Neural progenitor cell (in vitro differentiated cells): ENCODE measurements at regions not wholly inside any gene's neighbourhood (a gene's known extent, or its start where the extent isn't known, plus 50 kb on each side); places are given as distances from the start of the nearest gene placed in this dataset.

Experiments
- DNase-seq: peaks from one replicate; pipeline ENCODE4 v3.0.0-alpha.2; 2016; ENCODE audit warnings: low spot score
- H2AFZ ChIP-seq: fragments of 200-600 bp; sonication (generic); replicated peaks from 2 replicates; pipeline ENCODE4 v1.6.1; 2016; ENCODE audit warnings: antibody characterized with exemption
- H3F3A ChIP-seq: fragments of 200-600 bp; sonication (generic); 2 replicates; pipeline ENCODE4 v1.6.1; 2016; ENCODE audit warnings: antibody characterized with exemption, low read depth
- H3K27ac ChIP-seq: fragments of 200-600 bp; sonication (generic); 2 replicates; pipeline ENCODE4 v1.5.1; 2016; ENCODE audit warnings: mild to moderate bottlenecking
- H3K27me3 ChIP-seq: fragments of 200-600 bp; sonication (generic); 2 replicates; pipeline ENCODE4 v1.6.1; 2016; ENCODE audit warnings: mild to moderate bottlenecking, moderate library complexity
- H3K36me3 ChIP-seq: fragments of 200-600 bp; sonication (generic); 2 replicates; pipeline ENCODE4 v1.5.1; 2016
- H3K4me1 ChIP-seq: fragments of 200-600 bp; sonication (generic); 2 replicates; pipeline ENCODE4 v1.6.1; 2016; ENCODE audit warnings: mixed run types
- H3K4me2 ChIP-seq: fragments of 200-600 bp; sonication (generic); 2 replicates; pipeline ENCODE4 v1.6.1; 2016
- H3K4me3 ChIP-seq: fragments of 200-600 bp; sonication (generic); 2 replicates; pipeline ENCODE4 v1.5.1; 2016
- H3K79me2 ChIP-seq: fragments of 200-600 bp; sonication (generic); 2 replicates; pipeline ENCODE4 v1.6.1; 2016; ENCODE audit warnings: low read depth
- H3K9ac ChIP-seq: fragments of 200-600 bp; sonication (generic); 2 replicates; pipeline ENCODE4 v1.6.1; 2016
- H3K9me3 ChIP-seq: fragments of 200-600 bp; sonication (generic); 2 replicates; pipeline ENCODE4 v1.5.1; 2016; ENCODE audit warnings: low read depth
- H4K20me1 ChIP-seq: fragments of 200-600 bp; sonication (generic); 2 replicates; pipeline ENCODE4 v1.6.1; 2016; ENCODE audit warnings: low read depth
- H3K27ac Mint-ChIP-seq: 3 replicates; pipeline ENCODE4 v1.8.0; 2021; ENCODE audit warnings: mixed read lengths
- H3K27me3 Mint-ChIP-seq: 2 replicates; pipeline ENCODE4 v1.8.0; 2022; ENCODE audit warnings: low read depth, mild to moderate bottlenecking, inconsistent platforms, moderate library complexity, mixed read lengths; ENCODE audit not compliant: insufficient read depth
- H3K36me3 Mint-ChIP-seq: 3 replicates; pipeline ENCODE4 v1.8.0; 2021; ENCODE audit warnings: mixed read lengths
- H3K4me1 Mint-ChIP-seq: 3 replicates; pipeline ENCODE4 v1.8.0; 2021; ENCODE audit warnings: mixed read lengths
- H3K4me3 Mint-ChIP-seq: 3 replicates; pipeline ENCODE4 v1.8.0; 2021; ENCODE audit warnings: mild to moderate bottlenecking, moderate library complexity, mixed read lengths
- H3K9me3 Mint-ChIP-seq: 3 replicates; pipeline ENCODE4 v1.8.0; 2020; ENCODE audit warnings: mixed read lengths
- CTCF ChIP-seq: fragments of 200-600 bp; sonication (generic); IDR thresholded peaks from 2 replicates; pipeline ENCODE4 v1.5.1; 2017; ENCODE audit warnings: antibody characterized with exemption, mild to moderate bottlenecking
- EZH2 ChIP-seq: fragments of 200-600 bp; sonication (generic); IDR thresholded peaks from 2 replicates; pipeline ENCODE4 v1.6.1; 2017; ENCODE audit warnings: antibody characterized with exemption, mild to moderate bottlenecking, moderate library complexity
- EZH2phosphoT487 ChIP-seq: fragments of 200-600 bp; sonication (generic); IDR thresholded peaks from 2 replicates; pipeline ENCODE4 v1.6.1; 2017; ENCODE audit warnings: antibody characterized with exemption

GRCh38 chr22:48708558-48709245, 1119.0 kb downstream of the BRD1 start:
- Histone ChIP-seq H3K79me2 (no peaks in the 10 kb centered on the region), H3K27me3 (no peaks in the 10 kb centered on the region), H3K4me1 (peaks cover 17% of the 10 kb centered on the region), H4K20me1 (peaks cover 7% of the 10 kb centered on the region), H3K27ac (no peak overlapping the region), H3K36me3 (no peaks in the 10 kb centered on the region), H3K9ac (no peak overlapping the region), H3K4me2 (no peak overlapping the region), H3K4me3 (no peak overlapping the region), H3F3A (no peaks in the 10 kb centered on the region), H2AFZ (no peak overlapping the region), H3K9me3 (no peaks in the 10 kb centered on the region)
- peaks cover 3% of the 10 kb centered on the region for H3K36me3 Mint-ChIP-seq
- TF ChIP-seq EZH2 (no peak), CTCF (no peak), EZH2phosphoT487 (no peak)
- no peak for DNase-seq
- no peak overlapping the region for H3K4me3 Mint-ChIP-seq
- peaks cover 29% of the 10 kb centered on the region for H3K4me1 Mint-ChIP-seq
- no peaks in the 10 kb centered on the region for H3K9me3 Mint-ChIP-seq
- no peaks in the 10 kb centered on the region for H3K27me3 Mint-ChIP-seq
- H3K27ac Mint-ChIP-seq: no peak overlapping the region

DNA sequence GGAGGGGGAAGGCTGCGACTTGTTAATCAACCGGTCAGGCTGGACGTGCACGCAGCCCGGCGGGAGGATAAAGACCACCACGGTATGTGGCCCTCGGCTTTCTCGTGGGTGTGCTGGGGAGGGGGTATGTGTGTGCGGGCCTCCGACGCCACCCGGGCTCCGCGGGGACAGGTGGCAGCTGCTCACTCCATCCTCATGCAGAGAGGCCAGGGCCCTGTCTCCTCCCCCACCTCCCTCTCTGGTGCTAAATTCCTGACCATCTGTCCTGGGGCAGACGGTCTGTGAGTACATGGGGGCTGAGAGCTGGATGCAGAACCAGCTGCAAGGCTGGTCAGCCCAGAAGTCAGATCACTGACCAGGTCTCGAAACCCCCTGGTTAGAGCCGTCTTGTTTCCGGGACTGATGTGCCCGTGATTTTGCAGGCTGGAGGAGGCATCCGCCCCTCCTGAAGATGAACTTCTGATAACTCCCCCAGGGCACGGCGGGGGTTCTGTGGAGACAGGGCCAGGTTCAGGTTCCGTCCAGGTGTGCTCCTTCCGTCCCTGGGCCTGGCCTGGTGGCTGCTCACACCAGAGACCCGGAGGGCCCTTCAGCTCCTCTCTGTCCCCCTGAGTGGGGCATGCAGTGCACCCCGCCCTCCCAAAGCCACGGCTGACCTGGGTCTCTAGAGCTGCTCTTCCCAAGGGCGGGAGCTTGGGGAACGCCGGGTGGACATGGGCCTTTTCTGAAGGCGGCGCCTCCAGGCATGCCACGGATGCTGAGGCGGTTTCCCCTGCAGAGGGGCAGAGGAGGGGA, 1119.7 kb downstream of the BRD1 start:
- Histone ChIP-seq H3K4me1 (peaks cover 17% of the 10 kb centered on the region), H3K9me3 (no peaks in the 10 kb centered on the region)
- no peak for TF ChIP-seq EZH2
- TF ChIP-seq CTCF: no peak
- no peak for TF ChIP-seq EZH2phosphoT487

DNA sequence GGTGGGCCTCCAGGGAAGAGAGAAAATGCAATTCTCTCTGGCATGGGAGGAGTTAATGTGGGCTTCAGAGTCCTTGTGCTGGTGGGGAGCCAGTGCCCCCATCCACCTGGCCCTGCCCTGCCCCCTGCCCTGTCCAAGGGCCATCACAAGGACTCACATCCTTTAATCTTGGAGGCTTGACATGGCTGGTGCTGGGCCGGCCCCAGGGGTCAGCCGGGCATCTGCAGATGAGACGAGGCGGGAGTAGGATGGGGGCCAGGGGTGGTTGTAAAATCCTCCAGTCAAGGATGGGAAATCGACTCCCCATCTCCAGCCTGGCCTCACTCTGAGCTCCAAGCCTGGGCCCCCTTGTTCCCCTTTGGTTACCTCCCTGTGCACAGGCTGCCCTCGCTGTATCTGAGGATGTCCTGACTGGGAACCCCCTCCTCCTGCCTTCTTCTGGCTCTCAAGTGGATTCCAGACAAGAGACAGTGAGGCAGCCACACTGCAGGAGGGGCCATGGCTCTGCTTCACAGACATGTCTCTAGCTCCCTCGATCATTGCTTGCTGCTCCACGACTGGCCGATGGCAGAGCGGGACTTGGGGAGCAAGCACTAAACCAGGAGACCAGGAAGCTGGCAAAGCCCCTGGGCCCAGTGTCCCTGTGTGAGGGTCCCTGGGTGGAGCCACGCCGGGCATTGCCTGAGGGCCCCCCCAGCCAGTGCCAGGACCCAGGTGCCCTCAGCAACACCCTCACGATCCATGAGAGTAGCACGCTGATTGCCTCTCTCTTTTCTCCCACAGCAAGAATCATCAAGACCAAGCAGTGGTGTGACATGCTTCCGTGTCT, 1120.5 kb downstream of the BRD1 start:
- no peak overlapping the region for H3K9ac ChIP-seq
- Mint-ChIP-seq H3K9me3 (no peaks in the 10 kb centered on the region), H3K4me1 (peaks cover 39% of the 10 kb centered on the region), H3K4me3 (no peak overlapping the region), H3K36me3 (peaks cover 3% of the 10 kb centered on the region), H3K27ac (no peak overlapping the region), H3K27me3 (no peaks in the 10 kb centered on the region)
- H4K20me1 ChIP-seq: peaks cover 7% of the 10 kb centered on the region
- H3K27ac ChIP-seq: no peak overlapping the region
- H3K4me3 ChIP-seq: no peak overlapping the region
- H3K4me2 ChIP-seq: no peak overlapping the region
- no peaks in the 10 kb centered on the region for H3K27me3 ChIP-seq
- peaks cover 23% of the 10 kb centered on the region for H3K4me1 ChIP-seq
- H3F3A ChIP-seq: no peaks in the 10 kb centered on the region
- DNase-seq: no peak
- no peaks in the 10 kb centered on the region for H3K79me2 ChIP-seq
- no peak overlapping the region for H2AFZ ChIP-seq
- no peaks in the 10 kb centered on the region for H3K9me3 ChIP-seq
- TF ChIP-seq CTCF (no peak), EZH2phosphoT487 (no peak), EZH2 (no peak)
- no peaks in the 10 kb centered on the region for H3K36me3 ChIP-seq

More for the DNA sequence above, 1119.7 kb downstream of the BRD1 start:
- no peaks in the 10 kb centered on the region for H3K79me2 ChIP-seq
- Mint-ChIP-seq H3K36me3 (peaks cover 3% of the 10 kb centered on the region), H3K4me1 (peaks cover 32% of the 10 kb centered on the region), H3K27ac (no peak overlapping the region), H3K27me3 (no peaks in the 10 kb centered on the region), H3K4me3 (no peak overlapping the region), H3K9me3 (no peaks in the 10 kb centered on the region)
- no peak for DNase-seq
- no peaks in the 10 kb centered on the region for H3K36me3 ChIP-seq
- no peak overlapping the region for H3K4me3 ChIP-seq
- no peak overlapping the region for H3K27ac ChIP-seq
- H3K4me2 ChIP-seq: no peak overlapping the region
- H4K20me1 ChIP-seq: peaks cover 7% of the 10 kb centered on the region
- H3K27me3 ChIP-seq: no peaks in the 10 kb centered on the region
- H3K9ac ChIP-seq: no peak overlapping the region
- no peaks in the 10 kb centered on the region for H3F3A ChIP-seq
- H2AFZ ChIP-seq: no peak overlapping the region
